ENCODE measurements at regions not wholly inside any gene's neighbourhood (a gene's known extent, or its start where the extent isn't known, plus 50 kb on each side); places are given as distances from the start of the nearest gene placed in this dataset.

DNA sequence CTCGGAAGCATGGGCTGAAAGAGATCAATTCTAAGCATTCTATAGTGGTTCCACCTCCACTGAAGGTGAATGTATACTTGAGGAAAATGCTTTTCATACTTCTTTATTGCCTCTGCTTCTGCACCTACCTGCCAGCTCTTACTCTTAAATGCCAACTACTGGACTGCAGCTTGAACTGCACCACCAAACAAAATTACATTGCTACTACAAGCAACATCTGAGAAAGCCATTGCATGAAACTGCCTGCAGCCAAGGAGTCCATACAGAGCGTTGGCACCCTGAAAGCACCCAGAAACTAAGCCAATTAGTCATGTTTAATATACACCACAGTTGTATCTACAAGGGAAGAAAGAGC is 440.9 kb downstream of the BTBD3 start:
- Histone ChIP-seq H3K4me1 (ENCODE audit: control insufficient read depth in 1 of 2, insufficient read depth in 2 of 2, low read length in 2 of 2) (no peaks in the 10 kb centered on the region), H3K4me2 (replicated peaks; ENCODE audit: extremely low read depth, low read length, poor library complexity, severe bottlenecking) (no peak overlapping the region), H3K4me3 (replicated peaks in 1 of 3; ENCODE audit: low read depth in 2 of 3, low read length in 3 of 3) (no peak overlapping the region), H3K79me2 (ENCODE audit: insufficient read depth, low read length) (no peaks in the 10 kb centered on the region), H3K9ac (ENCODE audit: insufficient read depth, low read length, poor library complexity, severe bottlenecking) (no peak overlapping the region), H3K36me3 (replicated peaks in 1 of 2; ENCODE audit: control insufficient read depth in 1 of 2, insufficient read depth in 2 of 2, low read length in 2 of 2) (no peaks in the 10 kb centered on the region), H2AFZ (ENCODE audit: insufficient read depth, low read depth, low read length, poor library complexity, severe bottlenecking) (no peak overlapping the region), H3K27ac (ENCODE audit: low read depth in 1 of 2, low read length in 2 of 2) (no peak overlapping the region), H3K27me3 (ENCODE audit: control insufficient read depth in 2 of 2, insufficient read depth in 2 of 2, low read length in 2 of 2) (no peaks in the 10 kb centered on the region), H3K9me3 (replicated peaks in 1 of 2; ENCODE audit: control insufficient read depth in 1 of 2, insufficient read depth in 1 of 2, low read length in 2 of 2) (peaks cover 7 to 13% of the 10 kb centered on the region in 2 donors), H4K20me1 (ENCODE audit: insufficient read depth, low read length) (no peaks in the 10 kb centered on the region)
- no peak for DNase-seq
- no peak overlapping the region for H3K4me3 Mint-ChIP-seq
- no peaks in the 10 kb centered on the region for H3K36me3 Mint-ChIP-seq
- no peak overlapping the region for H3K27ac Mint-ChIP-seq
- WGBS (ENCODE audit: insufficient coverage) = no CpG with 5 or more reads among the region's 2 CpGs
- intact Hi-C loops (cut with micrococcal nuclease) = no loop called here
- peaks cover 0 to 14% (median 3%) of the 10 kb centered on the region in 7 donors for H3K9me3 Mint-ChIP-seq
- TF ChIP-seq, protein P1, sequence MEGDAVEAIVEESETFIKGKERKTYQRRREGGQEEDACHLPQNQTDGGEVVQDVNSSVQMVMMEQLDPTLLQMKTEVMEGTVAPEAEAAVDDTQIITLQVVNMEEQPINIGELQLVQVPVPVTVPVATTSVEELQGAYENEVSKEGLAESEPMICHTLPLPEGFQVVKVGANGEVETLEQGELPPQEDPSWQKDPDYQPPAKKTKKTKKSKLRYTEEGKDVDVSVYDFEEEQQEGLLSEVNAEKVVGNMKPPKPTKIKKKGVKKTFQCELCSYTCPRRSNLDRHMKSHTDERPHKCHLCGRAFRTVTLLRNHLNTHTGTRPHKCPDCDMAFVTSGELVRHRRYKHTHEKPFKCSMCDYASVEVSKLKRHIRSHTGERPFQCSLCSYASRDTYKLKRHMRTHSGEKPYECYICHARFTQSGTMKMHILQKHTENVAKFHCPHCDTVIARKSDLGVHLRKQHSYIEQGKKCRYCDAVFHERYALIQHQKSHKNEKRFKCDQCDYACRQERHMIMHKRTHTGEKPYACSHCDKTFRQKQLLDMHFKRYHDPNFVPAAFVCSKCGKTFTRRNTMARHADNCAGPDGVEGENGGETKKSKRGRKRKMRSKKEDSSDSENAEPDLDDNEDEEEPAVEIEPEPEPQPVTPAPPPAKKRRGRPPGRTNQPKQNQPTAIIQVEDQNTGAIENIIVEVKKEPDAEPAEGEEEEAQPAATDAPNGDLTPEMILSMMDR (IDR thresholded peaks at IDR 0.05) = no peak
- peaks cover 0 to 2% (median 0%) of the 10 kb centered on the region in 3 donors for H3K27me3 Mint-ChIP-seq (ENCODE audit: low read depth in 3 of 3)
- no peaks in the 10 kb centered on the region for H3K4me1 Mint-ChIP-seq

DNA sequence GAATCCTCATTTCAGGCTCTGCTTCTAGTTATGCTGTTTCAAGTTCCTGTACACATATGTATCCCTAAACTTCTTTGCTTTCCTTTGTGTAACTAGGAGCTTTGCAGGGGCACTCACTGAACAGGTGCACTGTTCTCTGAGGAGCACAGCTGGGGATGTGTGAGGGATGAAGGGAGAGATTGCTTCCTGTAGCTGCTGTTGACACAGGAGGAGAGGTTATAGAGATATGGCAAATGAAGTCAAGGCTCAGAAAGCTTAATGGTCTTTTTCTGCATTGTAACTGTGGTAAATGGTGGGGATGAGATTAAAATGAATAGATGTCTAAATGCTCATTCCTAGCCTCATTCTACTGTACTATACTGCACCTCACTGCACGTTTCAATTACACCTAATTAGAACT is 454.3 kb downstream of the BTBD3 start:
- peaks cover 0 to 4% (median 0%) of the 10 kb centered on the region in 3 donors for H3K27me3 Mint-ChIP-seq (ENCODE audit: low read depth in 3 of 3)

More for the DNA sequence above, 454.3 kb downstream of the BTBD3 start:
- H3K36me3 Mint-ChIP-seq = no peaks in the 10 kb centered on the region
- H3K9me3 Mint-ChIP-seq = peaks cover 0 to 4% (median 2%) of the 10 kb centered on the region in 7 donors
- Histone ChIP-seq H3K4me1 (ENCODE audit: control insufficient read depth in 1 of 2, insufficient read depth in 2 of 2, low read length in 2 of 2) (no peaks in the 10 kb centered on the region), H2AFZ (ENCODE audit: insufficient read depth, low read depth, low read length, poor library complexity, severe bottlenecking) (no peak overlapping the region), H3K4me3 (replicated peaks in 1 of 3; ENCODE audit: low read depth in 2 of 3, low read length in 3 of 3) (no peak overlapping the region), H3K27ac (ENCODE audit: low read depth in 1 of 2, low read length in 2 of 2) (no peak overlapping the region), H3K9me3 (replicated peaks in 1 of 2; ENCODE audit: control insufficient read depth in 1 of 2, insufficient read depth in 1 of 2, low read length in 2 of 2) (no peaks in the 10 kb centered on the region), H3K27me3 (ENCODE audit: control insufficient read depth in 2 of 2, insufficient read depth in 2 of 2, low read length in 2 of 2) (no peaks in the 10 kb centered on the region), H3K9ac (ENCODE audit: insufficient read depth, low read length, poor library complexity, severe bottlenecking) (no peak overlapping the region), H3K79me2 (ENCODE audit: insufficient read depth, low read length) (no peaks in the 10 kb centered on the region), H3K4me2 (replicated peaks; ENCODE audit: extremely low read depth, low read length, poor library complexity, severe bottlenecking) (no peak overlapping the region), H4K20me1 (ENCODE audit: insufficient read depth, low read length) (no peaks in the 10 kb centered on the region), H3K36me3 (replicated peaks in 1 of 2; ENCODE audit: control insufficient read depth in 1 of 2, insufficient read depth in 2 of 2, low read length in 2 of 2) (no peaks in the 10 kb centered on the region)
- no peak overlapping the region for H3K4me3 Mint-ChIP-seq
- no peak overlapping the region for H3K27ac Mint-ChIP-seq
- 20% methylated on average over 1 of the region's 1 CpG for WGBS (ENCODE audit: insufficient coverage)
- no peaks in the 10 kb centered on the region for H3K4me1 Mint-ChIP-seq
- intact Hi-C loops (cut with micrococcal nuclease) = no loop called here
- DNase-seq = no peak
- TF ChIP-seq, protein P1 (IDR thresholded peaks at IDR 0.05) = no peak

Measured in CD14-positive monocyte (primary cell).